ENCODE measurements at regions not wholly inside any gene's neighbourhood (a gene's known extent, or its start where the extent isn't known, plus 50 kb on each side); places are given as distances from the start of the nearest gene placed in this dataset.

GRCh38 chr10:30207485-30208052, 141.5 kb downstream of the MTPAP start:
- TF ChIP-seq, protein P1, sequence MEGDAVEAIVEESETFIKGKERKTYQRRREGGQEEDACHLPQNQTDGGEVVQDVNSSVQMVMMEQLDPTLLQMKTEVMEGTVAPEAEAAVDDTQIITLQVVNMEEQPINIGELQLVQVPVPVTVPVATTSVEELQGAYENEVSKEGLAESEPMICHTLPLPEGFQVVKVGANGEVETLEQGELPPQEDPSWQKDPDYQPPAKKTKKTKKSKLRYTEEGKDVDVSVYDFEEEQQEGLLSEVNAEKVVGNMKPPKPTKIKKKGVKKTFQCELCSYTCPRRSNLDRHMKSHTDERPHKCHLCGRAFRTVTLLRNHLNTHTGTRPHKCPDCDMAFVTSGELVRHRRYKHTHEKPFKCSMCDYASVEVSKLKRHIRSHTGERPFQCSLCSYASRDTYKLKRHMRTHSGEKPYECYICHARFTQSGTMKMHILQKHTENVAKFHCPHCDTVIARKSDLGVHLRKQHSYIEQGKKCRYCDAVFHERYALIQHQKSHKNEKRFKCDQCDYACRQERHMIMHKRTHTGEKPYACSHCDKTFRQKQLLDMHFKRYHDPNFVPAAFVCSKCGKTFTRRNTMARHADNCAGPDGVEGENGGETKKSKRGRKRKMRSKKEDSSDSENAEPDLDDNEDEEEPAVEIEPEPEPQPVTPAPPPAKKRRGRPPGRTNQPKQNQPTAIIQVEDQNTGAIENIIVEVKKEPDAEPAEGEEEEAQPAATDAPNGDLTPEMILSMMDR (IDR thresholded peaks at IDR 0.05; ENCODE audit: low read length): no peak
- no peak for TF ChIP-seq EZH2 (IDR thresholded peaks at IDR 0.05; ENCODE audit: borderline replicate concordance, low read length)
